HL-60/S4 treated with phorbol 12-myristate 13-acetate at 8.2 ng/mL for 4 days and 3 days (cell line): ENCODE measurements at regions not wholly inside any gene's neighbourhood (a gene's known extent, or its start where the extent isn't known, plus 50 kb on each side); places are given as distances from the start of the nearest gene placed in this dataset.

Experiments used
- in situ Hi-C: fragments of 300-500 bp; cut with MboI; formaldehyde crosslinking; loops from 2 replicates; pipeline ENCODE4 v1.15.0; 2022; ENCODE audit warnings: low sequenced_read_pairs

- in situ Hi-C loops = no loop called here
Observed at GRCh38 chr5:68528821-68529273, 313.3 kb downstream of the PIK3R1 start.

- in situ Hi-C loops = no loop called here
Observed at GRCh38 chr5:68529581-68529980, 314.0 kb downstream of the PIK3R1 start.

GRCh38 chr5:68531970-68532369 lies 316.4 kb downstream of the PIK3R1 start:
- in situ Hi-C loops = no loop called here

- in situ Hi-C loops = no loop called here
Observed at GRCh38 chr5:68533051-68533450, 317.5 kb downstream of the PIK3R1 start.

GRCh38 chr5:68533571-68534084 lies 318.1 kb downstream of the PIK3R1 start:
- in situ Hi-C loops = no loop called here

GRCh38 chr5:68534131-68534940 lies 318.8 kb downstream of the PIK3R1 start:
- in situ Hi-C loops = no loop called here

GRCh38 chr5:68534956-68535520 lies 319.5 kb downstream of the PIK3R1 start:
- in situ Hi-C loops = no loop called here

GRCh38 chr5:68538814-68539420 lies 323.4 kb downstream of the PIK3R1 start:
- in situ Hi-C loops = no loop called here

- in situ Hi-C loops = no loop called here
Observed at GRCh38 chr5:68540798-68541590, 325.4 kb downstream of the PIK3R1 start.

GRCh38 chr5:68542207-68542606 lies 326.7 kb downstream of the PIK3R1 start:
- in situ Hi-C loops = no loop called here

- in situ Hi-C loops = no loop called here
Observed at GRCh38 chr5:68543212-68543611, 327.7 kb downstream of the PIK3R1 start.

GRCh38 chr5:68544091-68544647 lies 328.6 kb downstream of the PIK3R1 start:
- in situ Hi-C loops = no loop called here

GRCh38 chr5:68544648-68545552 lies 329.3 kb downstream of the PIK3R1 start:
- in situ Hi-C loops = no loop called here

GRCh38 chr5:68545636-68546295 lies 330.2 kb downstream of the PIK3R1 start:
- in situ Hi-C loops = no loop called here

- in situ Hi-C loops = no loop called here
Observed at GRCh38 chr5:68547056-68547455, 331.5 kb downstream of the PIK3R1 start.

- in situ Hi-C loops = no loop called here
Observed at GRCh38 chr5:68547622-68548021, 332.1 kb downstream of the PIK3R1 start.

- in situ Hi-C loops = no loop called here
Observed at GRCh38 chr5:68548959-68549676, 333.6 kb downstream of the PIK3R1 start.

- in situ Hi-C loops = no loop called here
Observed at GRCh38 chr5:68550015-68550414, 334.5 kb downstream of the PIK3R1 start.

- in situ Hi-C loops = no loop called here
Observed at GRCh38 chr5:68551436-68551835, 335.9 kb downstream of the PIK3R1 start.
